GM19468 (cell line): ENCODE measurements at regions not wholly inside any gene's neighbourhood (a gene's known extent, or its start where the extent isn't known, plus 50 kb on each side); places are given as distances from the start of the nearest gene placed in this dataset.
A peak's percentile ranks its signal among the peaks of the same experiment; 100 is the strongest.

ENCODE experiments used
- ATAC-seq: cut with Tn5 transposase; IDR thresholded peaks from one replicate; pipeline ENCODE4 v1.9.1; 2021; ENCODE audit warnings: mild to moderate bottlenecking, moderate library complexity, moderate number of reproducible peaks; ENCODE audit not compliant: unreplicated experiment; ENCODE audit errors: extremely low read depth

GRCh38 chr5:56346044-56346710 is 113.0 kb upstream of the ANKRD55 start:
- no peak for ATAC-seq

DNA sequence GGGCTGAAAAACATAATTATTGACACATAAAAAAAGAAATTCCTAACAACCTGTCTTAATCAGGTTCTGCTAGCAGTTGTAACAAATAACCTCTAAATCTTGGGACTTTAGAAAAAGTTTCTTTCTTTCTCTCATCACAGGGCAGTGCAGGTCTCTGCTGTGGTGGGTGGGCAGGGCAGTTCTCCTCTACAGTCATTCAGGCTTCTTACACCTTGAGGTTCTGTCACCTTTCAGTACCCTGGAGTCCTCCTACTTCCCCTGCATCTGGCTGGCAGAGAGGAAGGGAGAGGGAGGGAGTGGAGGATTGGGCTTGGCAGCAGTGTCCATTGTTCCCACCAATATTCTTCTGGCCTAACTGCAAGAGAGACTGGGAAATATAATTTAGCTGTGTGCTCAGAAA is 112.2 kb upstream of the ANKRD55 start:
- no peak for ATAC-seq

GRCh38 chr5:56344594-56344993 is 111.5 kb upstream of the ANKRD55 start:
- no peak for ATAC-seq

DNA sequence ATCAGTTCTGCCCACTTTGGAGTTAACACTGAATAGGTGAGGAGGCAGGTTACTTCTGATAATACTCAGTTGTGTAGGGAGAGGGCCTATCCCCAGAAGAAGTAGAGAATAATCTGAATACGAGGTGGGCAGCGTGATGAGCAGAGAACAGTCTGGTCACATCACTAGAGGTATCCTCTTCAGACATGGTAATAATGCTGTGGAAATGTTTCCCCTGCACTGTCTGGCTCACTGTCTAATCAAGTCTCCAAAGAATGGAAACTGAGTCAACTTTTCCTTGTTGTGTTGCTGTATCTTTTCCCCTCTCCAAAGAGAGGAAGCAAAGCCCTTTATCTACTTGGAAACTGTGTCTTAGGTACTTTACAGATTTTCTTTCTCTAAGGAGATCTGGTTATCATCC is 110.9 kb upstream of the ANKRD55 start:
- no peak for ATAC-seq

DNA sequence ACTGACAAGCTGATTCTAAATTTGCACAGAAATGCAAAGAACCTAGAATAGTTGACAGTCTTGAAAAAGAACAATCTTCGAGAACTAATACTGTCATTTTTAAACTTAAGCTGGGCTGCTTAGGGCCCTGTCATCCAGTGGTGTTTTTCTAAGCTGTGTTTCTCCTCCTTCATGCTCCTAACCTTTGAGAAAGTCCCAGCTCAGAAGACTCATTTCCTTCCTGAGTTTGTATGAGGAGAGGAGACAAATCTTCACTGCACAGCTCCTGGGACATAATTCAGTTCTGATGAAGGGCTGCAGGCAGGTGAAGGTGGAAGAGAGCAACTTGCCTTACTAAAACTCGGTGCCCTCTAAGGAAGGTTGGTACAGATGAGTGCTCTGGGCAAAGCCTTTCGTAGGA is 109.5 kb upstream of the ANKRD55 start:
- ATAC-seq, result no peak

GRCh38 chr5:56340196-56340980 is 107.3 kb upstream of the ANKRD55 start:
- ATAC-seq, result no peak

GRCh38 chr5:56339732-56340131 is 106.6 kb upstream of the ANKRD55 start:
- no peak for ATAC-seq

DNA sequence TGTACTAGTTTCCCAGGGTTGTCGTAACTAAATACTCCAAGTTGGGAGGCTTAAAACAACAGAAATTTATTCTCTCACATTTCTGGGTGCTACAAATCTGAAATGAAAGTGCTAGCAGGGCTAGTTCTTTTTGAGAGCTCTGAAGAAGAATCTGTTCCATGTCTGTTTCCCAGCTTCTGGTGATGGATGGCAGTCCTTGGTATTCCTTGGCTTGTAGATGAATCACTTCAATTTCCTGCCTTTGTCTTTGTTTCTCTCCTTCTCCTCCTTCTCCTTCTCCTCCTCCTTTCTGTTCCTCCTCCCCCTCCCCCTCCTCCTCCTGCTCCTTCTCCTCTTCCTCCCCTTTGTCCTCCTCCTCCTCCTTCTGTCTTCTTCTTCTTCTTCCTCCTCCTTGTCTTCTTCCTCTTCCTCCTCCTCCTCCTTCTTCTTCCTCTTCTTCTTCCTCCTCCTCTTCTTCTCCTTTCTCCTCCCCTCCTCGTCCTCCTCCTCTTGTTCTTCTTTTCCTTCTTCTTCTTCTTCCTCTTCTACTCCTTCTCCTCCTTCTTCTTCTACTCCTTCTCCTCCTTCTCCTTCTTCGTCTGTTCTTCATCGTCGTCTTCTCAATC is 104.7 kb upstream of the ANKRD55 start:
- no peak for ATAC-seq

DNA sequence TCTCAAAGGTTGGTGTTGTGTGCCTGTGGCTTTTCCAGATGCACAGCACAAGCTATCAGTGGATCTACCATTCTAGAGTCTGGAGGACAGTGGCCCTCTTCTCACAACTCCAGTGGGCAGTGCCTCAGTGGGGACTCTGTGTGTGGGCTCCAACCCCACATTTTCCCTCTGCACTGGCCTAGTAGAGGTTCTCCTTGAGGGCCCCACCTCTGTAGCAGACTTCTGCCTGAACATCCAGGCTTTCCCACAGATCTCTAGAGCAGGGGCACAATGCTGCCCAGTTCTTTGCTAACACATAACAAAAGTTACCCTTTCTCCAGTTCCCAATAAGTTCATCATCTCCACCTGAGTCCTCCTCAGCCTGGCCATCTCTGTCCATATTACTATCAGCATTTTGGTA is 102.1 kb upstream of the ANKRD55 start:
- no peak for ATAC-seq

- no peak for ATAC-seq
These were observed 97.7 kb upstream of the ANKRD55 start for GRCh38 chr5:56330806-56331205.

GRCh38 chr5:56330167-56330566 is 97.0 kb upstream of the ANKRD55 start:
- no peak for ATAC-seq

DNA sequence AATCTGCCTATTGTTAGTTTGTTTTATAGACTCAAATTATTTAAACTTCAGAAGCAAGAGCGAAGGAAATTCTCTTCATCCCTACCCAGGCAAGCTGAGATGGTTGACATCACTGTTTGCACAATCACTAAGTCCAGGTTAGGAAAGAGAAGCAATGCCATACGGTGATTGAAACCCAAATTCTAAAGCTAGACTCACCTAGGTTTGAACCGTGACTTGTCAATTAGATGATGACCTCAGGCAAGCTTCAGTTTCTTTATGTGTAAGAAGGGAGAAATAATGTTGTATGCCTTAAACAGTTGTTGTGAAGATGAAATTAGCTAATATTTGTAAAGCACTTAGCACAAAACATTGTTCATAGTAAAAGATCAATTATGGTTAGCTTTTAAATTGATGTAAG is 96.5 kb upstream of the ANKRD55 start:
- ATAC-seq, result no peak

- no peak for ATAC-seq
These were observed 95.8 kb upstream of the ANKRD55 start for GRCh38 chr5:56328753-56329560.

DNA sequence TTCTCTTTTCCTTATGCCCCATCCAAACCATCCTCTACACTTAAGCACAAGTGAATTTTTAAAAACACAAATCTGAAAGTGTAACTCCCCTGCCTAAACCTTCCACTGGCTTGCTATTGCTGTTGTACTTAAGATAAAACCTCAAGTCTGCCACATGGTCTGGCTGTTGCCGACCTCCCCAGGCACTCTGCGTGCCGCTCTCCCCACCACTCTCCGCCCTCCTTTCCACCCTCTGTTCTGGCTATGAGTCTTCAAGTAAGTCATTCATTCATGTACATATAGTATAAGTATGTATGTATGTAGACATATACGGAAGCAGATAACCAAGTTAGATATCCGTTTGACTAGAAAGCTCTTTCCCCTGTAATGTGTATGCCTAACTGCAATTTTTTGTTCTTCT is 94.7 kb upstream of the ANKRD55 start:
- ATAC-seq, result peak; percentile 57

DNA sequence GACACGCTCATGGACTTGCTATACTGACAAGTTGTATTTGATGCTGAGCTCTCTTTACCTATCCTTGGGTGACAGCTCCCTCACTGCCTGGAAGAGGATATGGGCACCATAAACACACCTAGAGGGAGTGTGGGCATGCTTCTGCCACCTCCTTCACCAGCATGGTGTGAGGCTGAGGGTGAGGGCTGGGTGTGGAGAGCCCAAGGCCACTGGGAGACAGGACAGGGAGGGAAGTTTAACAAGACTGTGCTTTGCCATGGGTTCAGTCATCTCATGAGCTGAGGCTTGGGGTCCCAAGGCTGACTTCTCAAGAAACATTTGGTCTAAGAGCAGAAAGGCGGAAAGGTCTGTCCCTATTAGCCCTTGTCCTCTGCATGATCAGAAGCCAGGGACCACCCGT is 93.6 kb upstream of the ANKRD55 start:
- ATAC-seq, result no peak

DNA sequence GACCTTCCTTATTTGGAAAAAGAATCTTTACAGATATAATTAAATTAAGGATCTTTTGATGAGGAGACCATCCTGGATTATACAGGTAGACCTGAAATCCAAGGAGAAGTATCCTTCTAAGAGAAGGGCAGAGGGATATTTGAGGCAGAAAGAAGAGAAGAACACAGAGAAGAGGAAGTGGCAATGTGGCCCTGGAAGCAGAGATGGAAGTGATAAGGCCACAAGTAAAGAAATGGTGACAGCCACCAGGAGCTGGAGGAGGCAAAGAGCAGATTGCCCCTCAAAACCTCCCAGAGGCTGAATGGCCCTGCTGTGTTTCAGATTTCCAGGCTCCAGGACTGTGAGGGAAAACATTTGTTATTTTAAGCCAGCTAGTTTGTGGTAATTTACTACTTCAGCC is 93.0 kb upstream of the ANKRD55 start:
- no peak for ATAC-seq

DNA sequence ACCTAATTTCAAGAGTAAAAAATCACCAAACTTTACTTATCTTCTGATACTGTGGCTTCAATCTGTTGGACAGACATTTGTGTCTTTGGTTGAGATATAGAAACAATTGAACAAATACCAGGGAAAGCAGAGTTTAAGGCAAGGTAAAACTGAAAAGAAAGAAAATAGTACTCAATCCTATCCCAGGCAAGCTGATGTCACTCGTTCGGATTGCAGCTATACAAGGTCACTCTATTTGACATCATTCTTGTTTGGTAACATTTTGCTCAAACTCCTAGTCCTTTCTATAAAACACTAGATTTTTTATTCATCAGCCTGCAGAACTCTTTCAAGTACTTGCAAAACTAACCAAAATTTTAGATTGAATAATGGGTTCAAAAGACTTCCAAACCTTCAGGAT is 91.9 kb upstream of the ANKRD55 start:
- no peak for ATAC-seq

- ATAC-seq, result no peak
These were observed 90.4 kb upstream of the ANKRD55 start for GRCh38 chr5:56323505-56323904.

GRCh38 chr5:56322592-56322991 is 89.5 kb upstream of the ANKRD55 start:
- no peak for ATAC-seq

- no peak for ATAC-seq
These were observed 88.2 kb upstream of the ANKRD55 start for GRCh38 chr5:56321236-56321881.
